GM21447 (cell line): ENCODE measurements at regions not wholly inside any gene's neighbourhood (a gene's known extent, or its start where the extent isn't known, plus 50 kb on each side); places are given as distances from the start of the nearest gene placed in this dataset.

Experiments
- ATAC-seq: cut with Tn5 transposase; IDR thresholded peaks from one replicate; pipeline ENCODE4 v1.9.1; 2021; ENCODE audit not compliant: unreplicated experiment

- no peak for ATAC-seq
Observed at GRCh38 chr12:68447797-68448260, 115.7 kb upstream of the MDM1 start.

DNA sequence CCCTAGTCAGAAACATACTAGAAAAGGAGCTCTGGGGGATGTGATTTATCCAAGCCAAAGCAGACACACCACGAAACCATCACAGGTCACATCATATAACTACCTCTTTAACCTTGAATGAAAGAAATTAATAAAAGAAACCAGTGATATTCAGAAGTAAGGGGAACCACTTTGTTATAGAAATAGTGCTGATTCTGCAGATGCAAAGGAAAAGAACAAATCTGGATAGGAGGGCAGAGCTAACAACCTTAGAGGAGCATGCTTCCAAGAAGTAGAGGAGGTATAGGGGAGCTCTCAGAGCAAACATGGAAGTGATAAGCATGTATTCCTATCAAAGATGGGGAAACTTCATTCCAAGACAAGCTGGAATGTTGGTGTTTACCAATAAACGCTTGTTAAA, 117.0 kb upstream of the MDM1 start:
- no peak for ATAC-seq

GRCh38 chr12:68450947-68451260, 118.7 kb upstream of the MDM1 start:
- no peak for ATAC-seq

DNA sequence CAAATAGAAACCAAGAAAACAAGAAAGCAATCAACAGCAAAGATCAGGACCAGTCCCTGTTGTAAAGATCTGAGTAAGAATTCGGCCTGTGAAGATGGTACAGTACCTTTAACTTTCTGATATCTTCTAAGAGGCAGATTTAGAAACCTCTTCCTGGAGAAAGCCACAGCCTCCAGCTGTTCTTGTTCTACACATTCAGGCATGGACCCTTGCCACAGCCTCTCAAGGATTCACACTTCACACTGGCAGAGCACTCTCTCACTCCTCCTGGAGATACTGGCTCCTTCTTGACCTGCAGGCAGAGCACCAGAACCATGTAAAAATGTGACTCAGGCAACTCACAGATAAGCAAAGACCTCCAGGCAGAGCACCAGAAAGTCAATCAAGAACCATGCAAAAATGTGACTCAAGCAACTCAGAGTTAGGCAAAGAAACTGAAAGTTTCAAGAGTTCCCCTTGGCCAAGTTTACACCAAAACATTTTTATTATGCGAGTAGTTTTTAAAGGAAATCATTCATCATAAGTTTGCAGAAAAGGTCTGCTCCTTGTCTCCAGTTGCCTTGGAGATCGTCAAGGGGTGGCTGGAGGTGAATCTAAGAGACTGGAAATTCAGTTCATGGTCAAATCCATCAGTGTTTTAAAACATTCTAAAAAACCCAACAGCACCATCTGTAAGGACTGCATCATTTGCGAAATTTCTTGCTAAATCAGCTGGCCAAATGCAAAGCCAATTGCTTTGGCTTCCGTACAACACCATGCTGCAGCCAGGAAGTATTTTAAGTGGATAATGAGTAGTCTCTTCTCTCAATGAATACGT, 119.3 kb upstream of the MDM1 start:
- peak; percentile 66 for ATAC-seq

- no peak for ATAC-seq
Observed at GRCh38 chr12:68452078-68452715, 120.0 kb upstream of the MDM1 start.

- no peak for ATAC-seq
Observed at GRCh38 chr12:68453278-68453677, 121.1 kb upstream of the MDM1 start.

GRCh38 chr12:68453876-68454275, 121.7 kb upstream of the MDM1 start:
- no peak for ATAC-seq

DNA sequence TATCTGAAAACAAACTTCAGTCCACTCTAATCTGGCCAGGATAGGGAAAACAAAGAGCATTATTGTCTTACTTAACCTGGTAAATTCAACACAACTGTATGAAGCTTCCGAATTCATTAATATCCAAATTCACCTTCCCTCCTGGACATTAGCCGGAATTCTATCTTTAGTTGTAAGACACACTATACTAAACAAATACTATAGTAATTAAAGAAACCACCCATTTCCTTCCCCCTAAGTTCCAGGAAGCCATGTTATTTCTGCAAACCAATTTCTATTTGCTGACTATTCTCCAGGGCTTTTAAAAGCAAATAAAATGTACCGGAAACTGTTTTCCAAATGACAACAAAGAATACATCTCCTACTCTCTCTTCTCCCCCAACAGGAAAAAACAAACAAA, 122.7 kb upstream of the MDM1 start:
- ATAC-seq, result no peak

GRCh38 chr12:68455691-68456345, 123.7 kb upstream of the MDM1 start:
- ATAC-seq, result no peak

GRCh38 chr12:68458866-68459265, 126.7 kb upstream of the MDM1 start:
- no peak for ATAC-seq

- no peak for ATAC-seq
Observed at GRCh38 chr12:68460236-68460635, 128.1 kb upstream of the MDM1 start.

- ATAC-seq, result no peak
Observed at GRCh38 chr12:68461645-68462044, 129.5 kb upstream of the MDM1 start.

DNA sequence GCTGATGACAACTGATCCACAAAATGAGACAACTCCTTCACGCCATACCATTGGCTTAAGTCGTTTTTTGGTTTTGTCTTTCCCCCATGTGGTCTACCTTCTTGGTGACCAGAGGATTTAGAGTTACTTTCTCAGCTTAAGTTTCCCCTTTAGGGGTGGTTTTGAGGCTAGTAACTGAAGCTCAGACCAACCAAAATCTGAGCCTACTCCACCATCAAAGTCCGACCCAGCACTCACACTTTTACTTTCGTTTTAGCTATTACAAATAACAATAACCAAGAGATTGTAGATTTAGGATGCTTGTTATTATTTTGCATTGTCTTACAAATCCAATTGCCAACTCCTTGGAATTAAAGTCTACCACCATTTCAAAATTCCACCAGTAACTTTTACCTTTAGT, 130.6 kb upstream of the MDM1 start:
- no peak for ATAC-seq

GRCh38 chr12:68465227-68465626, 133.1 kb upstream of the MDM1 start:
- no peak for ATAC-seq

GRCh38 chr12:68467514-68467913, 135.4 kb upstream of the MDM1 start:
- no peak for ATAC-seq

DNA sequence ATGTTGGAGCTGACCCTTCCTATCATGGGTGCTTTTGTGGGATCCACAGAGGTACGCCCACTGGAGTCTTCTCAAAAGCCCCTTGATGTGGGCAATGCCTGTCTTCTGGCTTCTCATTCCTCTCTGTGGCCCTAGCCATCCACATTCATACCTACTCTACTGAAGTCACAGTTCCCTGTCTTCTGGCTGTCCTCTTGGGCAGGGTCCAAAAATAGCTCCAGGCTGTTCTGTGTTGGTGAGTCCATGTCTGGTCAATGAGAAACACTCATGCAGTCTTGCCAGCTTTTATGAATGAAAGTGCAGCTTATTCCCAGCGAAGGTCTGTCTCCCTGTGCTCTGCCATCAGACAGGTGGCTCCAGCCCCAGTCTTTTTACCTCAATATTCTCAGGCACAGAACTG, 135.9 kb upstream of the MDM1 start:
- ATAC-seq, result no peak

GRCh38 chr12:68469113-68469512, 137.0 kb upstream of the MDM1 start:
- no peak for ATAC-seq

DNA sequence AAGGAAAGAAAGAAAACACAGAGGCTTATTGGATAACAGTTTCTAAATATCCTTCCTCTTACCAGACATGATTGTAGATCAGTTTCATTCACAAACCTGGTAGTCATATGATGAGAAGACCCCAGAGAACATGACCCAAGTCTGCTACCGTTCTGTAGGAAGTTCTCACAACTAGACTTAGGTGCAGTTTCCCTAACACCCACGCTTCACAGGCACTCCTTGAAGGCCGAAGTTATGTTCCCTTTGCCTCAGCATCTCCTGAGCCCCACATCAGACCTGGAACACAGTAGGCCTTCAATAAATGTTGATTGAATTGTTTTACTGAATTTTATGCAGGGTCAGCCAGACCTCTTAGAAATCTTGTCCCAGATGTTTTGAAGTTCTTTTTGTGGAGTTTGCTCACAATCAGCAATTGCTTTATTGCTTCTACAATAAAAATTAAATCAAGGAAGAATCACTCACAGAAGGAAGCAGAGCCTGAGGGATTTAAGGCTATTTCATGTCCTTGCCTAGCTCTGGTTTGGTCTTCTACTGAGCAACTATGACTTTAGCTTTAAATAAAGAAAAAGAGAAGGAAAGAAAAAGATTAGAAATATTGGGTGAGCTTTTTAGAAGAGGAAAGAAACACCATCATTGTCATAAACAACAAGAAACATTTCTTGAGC, 138.6 kb upstream of the MDM1 start:
- ATAC-seq, result no peak

DNA sequence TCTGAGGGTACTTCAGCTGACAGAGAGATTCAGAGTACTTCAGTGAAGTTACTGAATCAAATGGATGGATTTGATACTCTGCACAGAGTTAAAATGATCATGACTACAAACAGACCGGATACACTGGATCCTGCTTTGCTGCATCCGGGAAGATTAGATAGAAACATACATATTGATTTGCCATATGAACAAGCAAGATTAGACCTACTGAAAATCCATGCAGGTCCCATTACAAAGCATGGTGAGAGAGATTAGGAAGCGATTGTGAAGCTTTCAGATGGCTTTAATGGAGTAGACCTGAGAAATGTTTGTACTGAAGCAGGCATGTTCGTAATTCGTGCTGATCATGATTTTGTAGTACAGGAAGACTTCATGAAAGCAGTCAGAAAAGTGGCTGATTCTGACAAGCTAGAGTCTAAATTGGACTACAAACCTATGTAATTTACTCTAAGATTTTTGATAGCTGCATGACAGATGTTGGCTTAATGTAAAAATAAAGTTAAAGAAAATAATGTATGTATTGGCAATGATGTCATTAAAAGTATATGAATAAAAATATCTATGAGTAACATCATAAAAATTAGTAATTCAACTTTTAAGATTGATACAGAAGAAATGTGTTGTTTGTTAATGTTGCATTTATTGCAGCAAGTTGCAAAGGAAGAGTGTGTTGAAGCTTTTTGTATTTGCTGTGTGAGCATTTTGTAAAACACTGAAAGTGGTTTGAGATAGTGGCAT, 136.1 kb upstream of the RAP1B start:
- ATAC-seq, result no peak

GRCh38 chr12:68476794-68477193, 133.9 kb upstream of the RAP1B start:
- no peak for ATAC-seq

- no peak for ATAC-seq
Observed at GRCh38 chr12:68477261-68477772, 133.4 kb upstream of the RAP1B start.
